CD4-positive, alpha-beta T cell treated with Interleukin-4 for 1 hour (primary cell): ENCODE measurements at regions not wholly inside any gene's neighbourhood (a gene's known extent, or its start where the extent isn't known, plus 50 kb on each side); places are given as distances from the start of the nearest gene placed in this dataset.

Source experiments
- DNase-seq, 2 donors: peaks; one replicate each; pipeline ENCODE4 v3.0.0-alpha.2; 2020 to 2022

DNA sequence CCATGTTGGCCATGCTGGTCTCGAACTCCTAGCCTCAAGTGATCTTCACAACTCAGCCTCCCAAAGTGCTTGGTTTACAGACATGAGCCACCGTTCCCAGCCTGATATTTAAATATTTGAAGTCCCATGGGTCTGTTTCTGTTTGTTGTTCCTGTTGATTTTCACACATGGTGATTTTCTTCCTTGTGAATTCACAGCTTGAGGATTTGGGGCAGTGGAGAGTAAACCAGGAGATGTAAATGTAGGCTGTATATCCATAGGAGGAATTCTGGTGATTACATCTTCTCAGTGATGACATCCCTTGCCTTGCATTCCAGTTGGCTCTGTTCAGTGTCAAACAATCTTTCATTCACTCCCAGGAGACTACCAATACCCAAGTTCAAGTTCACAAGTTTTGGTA, 471.9 kb downstream of the KCTD12 start:
- no peak for DNase-seq

DNA sequence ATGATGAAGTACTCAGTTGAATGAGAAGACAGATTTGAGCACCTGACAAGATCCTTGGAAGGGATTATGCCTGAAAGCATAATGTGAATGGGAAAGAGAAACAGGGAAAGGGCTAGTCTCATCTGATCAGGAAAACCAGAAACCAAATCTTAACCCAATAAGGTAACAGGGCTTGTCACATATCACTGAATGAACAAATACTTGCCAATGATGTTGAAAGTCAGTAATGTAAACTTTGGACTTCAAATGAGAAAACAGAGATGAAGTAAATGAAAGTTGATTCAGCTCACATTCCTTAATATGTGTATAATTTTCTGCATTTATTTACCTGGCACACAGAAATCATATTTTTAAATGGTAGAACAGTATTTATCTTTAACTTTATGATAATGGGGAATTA, 480.0 kb downstream of the KCTD12 start:
- DNase-seq, result no peak

- DNase-seq, result no peak
These were observed 487.8 kb downstream of the KCTD12 start for GRCh38 chr13:76398425-76398824.

DNA sequence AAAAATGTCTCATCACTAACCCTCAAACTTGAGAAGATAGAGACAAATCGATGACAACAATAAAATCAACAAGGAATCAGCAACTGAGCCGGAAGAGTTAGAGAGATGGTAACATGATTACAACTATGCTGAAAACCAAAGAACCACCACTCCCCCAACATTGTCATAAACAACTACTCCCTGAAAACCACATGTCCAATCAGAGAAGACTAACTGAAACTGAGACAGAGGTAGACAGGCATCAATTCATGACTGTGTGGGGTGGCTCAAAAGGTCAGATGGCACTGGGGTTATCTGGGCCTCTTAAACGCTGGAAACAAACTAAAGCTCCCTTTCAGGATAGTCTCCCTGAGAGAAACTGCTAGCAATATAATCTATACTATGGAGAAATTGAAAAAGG, 488.8 kb downstream of the KCTD12 start:
- DNase-seq, result peak in 1 of 2 donors; percentile 43

- no peak for DNase-seq
These were observed 496.9 kb downstream of the KCTD12 start for GRCh38 chr13:76389321-76389720.

GRCh38 chr13:76387566-76387965, 498.6 kb downstream of the KCTD12 start:
- no peak for DNase-seq

DNA sequence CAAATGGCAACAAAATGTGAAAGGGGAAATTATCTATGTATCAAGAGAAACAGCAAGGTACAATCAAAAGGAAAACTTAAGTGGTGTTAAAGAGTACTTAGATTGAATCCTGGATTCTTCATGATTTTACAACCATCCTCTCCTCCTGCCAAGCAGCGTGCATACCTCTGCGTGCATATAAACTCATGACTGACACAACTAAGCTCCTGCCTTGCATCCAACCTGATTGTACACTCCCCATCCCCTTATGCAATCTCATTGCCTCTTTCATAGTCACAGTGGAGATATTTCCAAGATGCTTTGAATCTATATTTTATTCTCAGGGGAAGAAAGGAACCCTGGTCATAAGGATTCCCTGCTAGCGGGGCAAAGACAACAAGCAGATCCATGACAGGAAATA, 499.9 kb downstream of the KCTD12 start:
- no peak for DNase-seq

- no peak for DNase-seq
These were observed 500.6 kb downstream of the KCTD12 start for GRCh38 chr13:76385586-76385985.

DNA sequence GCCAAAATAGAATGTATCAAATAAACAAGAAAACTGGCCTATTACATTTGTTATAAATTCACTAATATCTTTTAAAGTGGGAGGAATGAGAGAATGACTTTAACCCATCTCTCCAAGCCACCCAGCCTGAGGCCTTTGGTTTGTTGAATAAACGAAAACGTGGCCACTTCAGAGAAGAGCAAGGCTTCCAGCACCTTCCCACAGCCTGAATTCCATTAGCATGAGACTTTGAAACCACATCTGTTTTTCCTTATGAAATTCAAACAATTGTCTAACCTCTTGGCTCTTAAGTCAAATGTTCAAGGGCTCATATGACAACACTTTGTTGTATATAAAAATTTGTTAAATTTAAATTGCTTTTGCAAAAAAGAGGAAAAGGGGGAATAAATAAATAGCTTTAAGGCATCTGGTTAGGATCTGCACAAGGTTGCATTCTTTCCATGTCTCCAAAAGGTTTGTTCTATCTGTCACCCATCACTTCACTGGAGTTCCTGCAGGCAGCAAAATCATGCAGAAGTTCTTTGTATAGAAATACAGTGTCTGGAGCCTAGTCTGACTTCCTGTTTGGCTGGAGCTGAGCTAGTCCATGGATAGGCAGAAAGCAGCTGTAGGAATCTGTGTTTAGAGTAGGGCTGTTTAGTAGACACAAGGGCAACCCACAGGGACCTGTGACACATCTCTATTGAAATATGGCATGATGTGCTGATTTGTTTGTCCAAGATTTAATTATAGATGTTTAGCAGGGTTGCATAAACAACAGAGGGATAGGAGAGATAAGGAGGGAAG, 502.3 kb downstream of the KCTD12 start:
- DNase-seq, result no peak

DNA sequence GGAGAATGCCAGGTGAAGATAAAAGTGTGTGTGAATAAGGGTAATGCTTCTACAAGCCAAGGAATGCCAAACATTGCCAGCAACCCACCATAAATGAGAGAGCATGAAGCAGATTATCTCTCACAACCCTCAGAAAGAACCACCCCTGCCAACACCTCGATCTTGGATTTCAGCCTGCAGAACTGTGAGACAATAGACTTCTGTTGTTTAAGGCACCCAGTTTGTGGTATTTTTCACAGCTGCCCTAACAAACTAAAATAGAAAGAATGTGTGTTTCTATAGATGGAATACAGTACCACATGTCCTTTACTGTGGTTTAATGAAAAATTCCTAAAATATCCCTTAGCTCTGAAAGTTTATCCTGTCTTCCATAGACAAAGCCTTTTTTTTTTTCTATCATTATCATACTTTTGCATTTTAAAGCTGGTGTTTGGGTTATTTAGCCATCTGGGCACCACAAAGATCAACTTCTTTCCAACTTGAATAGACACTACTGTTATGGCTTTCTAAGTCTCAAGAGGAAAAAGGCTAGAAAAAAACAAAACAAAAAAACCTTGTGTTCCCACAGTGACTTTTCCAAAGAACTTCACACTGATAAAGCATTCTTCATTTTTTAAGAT, 505.6 kb downstream of the KCTD12 start:
- DNase-seq, result no peak

- no peak for DNase-seq
These were observed 506.7 kb downstream of the KCTD12 start for GRCh38 chr13:76379341-76380105.

DNA sequence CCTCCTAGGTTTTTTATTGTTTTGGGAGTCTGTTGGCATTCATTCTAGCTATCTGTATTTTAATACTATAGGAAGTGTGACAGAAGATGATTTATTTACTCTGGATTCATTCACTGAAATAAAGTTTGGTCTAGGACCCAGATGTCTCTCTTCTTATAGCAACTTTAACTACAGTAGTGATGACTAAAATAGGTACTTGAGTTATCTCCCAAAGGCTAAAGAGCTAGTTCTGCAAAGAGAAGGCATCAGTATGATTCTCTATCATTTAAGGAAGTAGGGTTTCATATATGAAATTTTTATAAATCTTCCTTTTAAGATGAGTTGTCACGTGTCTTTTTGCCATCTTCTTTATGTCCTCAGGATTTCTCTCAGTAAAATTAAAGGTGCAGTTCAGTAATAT, 507.4 kb downstream of the KCTD12 start:
- DNase-seq, result no peak

DNA sequence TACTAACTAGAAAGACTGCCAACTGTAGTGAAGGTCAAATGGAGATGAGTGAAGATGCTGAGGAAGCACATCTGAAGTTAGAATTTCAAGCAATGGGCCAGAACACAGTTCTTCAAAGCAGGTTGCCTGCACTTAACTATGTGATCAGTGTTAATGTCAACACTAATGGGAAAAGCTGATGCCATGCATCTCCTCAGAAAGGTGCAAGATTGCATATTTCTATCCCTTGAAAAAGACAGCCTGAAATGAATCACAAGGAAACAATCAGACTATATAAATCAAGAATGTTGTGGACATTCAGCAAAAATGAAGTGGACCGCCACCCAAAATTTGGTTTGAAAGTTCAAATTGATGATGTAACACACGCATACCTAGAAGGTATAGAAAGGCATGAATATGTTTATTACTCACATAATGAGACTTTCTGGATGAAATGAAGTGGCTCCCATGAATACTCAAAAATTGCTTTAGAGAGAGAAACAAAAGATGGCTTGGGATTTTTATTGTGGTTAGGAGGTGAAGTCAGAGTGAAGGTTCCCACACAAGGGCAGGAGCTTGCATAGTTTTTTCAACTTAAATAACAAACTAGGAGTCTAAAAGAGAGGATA, 522.4 kb downstream of the KCTD12 start:
- no peak for DNase-seq

GRCh38 chr13:76361868-76362267, 524.3 kb downstream of the KCTD12 start:
- no peak for DNase-seq

- DNase-seq, result no peak
These were observed 534.5 kb downstream of the KCTD12 start for GRCh38 chr13:76351541-76352229.

DNA sequence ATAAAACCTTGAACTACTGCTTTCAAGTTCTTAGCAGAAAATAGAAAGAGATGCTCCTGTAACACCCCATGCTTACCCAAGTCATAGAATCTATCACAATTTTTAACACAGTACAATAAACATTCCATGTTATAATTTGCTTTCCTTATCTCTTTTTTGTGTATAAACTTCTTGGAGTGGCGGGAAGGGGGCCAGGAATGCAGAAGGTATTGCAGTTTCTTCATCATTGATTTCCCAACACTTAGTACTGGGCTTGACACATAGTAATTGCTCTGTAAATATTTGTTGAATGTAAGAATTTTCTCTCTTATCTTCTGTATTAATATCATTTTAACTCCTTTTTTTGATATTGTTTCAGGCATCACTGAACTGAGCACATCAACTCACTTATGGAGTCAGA, 535.8 kb downstream of the KCTD12 start:
- no peak for DNase-seq

- DNase-seq, result no peak
These were observed 536.5 kb downstream of the KCTD12 start for GRCh38 chr13:76349700-76350099.

GRCh38 chr13:76339649-76340048, 546.6 kb downstream of the KCTD12 start:
- no peak for DNase-seq

DNA sequence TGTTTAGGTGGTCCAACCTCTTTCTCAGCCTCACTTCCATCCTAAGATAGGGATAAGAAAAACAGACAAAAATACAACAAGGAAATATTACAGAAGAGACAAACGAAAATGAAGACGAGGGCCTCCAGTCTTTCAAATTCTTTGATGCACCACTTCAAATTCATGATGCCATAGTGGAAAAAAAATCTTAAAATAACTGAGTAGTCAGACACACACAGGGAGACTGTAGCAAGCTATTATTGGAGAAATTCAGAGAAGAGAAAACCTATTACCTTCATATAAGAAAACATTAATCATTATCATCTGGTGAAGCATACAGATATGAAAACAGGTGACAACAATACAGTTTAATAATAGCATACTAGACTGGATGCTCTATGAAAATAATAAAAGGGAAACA, 548.2 kb downstream of the KCTD12 start:
- no peak for DNase-seq

- DNase-seq, result no peak
These were observed 549.0 kb downstream of the KCTD12 start for GRCh38 chr13:76336889-76337844.

- DNase-seq, result no peak
These were observed 550.7 kb downstream of the KCTD12 start for GRCh38 chr13:76335463-76335862.
